ENCODE measurements at regions not wholly inside any gene's neighbourhood (a gene's known extent, or its start where the extent isn't known, plus 50 kb on each side); places are given as distances from the start of the nearest gene placed in this dataset.

DNA sequence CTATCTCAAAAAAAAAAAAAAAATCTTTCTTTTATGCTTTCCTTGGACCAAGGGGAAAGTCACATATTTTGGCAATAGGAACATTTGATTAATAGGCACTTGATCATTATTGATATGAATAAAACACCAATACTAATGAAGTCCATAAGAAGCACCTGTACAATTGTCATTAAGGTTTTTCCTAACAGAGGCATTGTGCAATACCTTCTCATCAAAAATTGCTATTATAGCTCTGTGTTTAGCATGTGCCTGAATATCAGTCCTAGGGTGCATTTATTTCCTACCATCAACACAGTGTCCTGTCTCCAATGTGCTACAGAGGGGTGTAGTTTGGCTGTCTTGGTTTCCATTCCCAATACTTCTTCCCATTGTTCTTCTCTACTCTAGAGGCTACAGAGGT is 483.8 kb upstream of the SPRED2 start:
- Histone ChIP-seq H3K9me1 (ENCODE audit: insufficient read depth, low read length) (no peaks in the 10 kb centered on the region), H3K79me1 (ENCODE audit: low read depth in 1 of 2, low read length in 2 of 2) (no peaks in the 10 kb centered on the region), H4K8ac (ENCODE audit: low read depth in 2 of 2, low read length in 2 of 2) (no peak overlapping the region), H2AFZ (replicated peaks; ENCODE audit: low read length, poor library complexity) (no peak overlapping the region), H3K56ac (ENCODE audit: extremely low read depth, insufficient read depth, low read length) (no peak overlapping the region), H3K4me3 (ENCODE audit: insufficient read depth, low read depth, low read length) (no peak overlapping the region), H3K36me3 (ENCODE audit: control insufficient read depth, insufficient read depth, low read length) (no peaks in the 10 kb centered on the region), H3K9ac (ENCODE audit: low read depth, low read length) (no peak overlapping the region), H2AK5ac (ENCODE audit: low read depth, low read length) (no peak overlapping the region), H2BK120ac (ENCODE audit: low read depth, low read length) (no peak overlapping the region), H2BK5ac (ENCODE audit: low read depth, low read length, poor library complexity, severe bottlenecking) (no peak overlapping the region), H3K23ac (ENCODE audit: low read depth, low read length) (no peak overlapping the region), H3K27me3 (ENCODE audit: control insufficient read depth, insufficient read depth, low read length) (peaks cover 6% of the 10 kb centered on the region), H4K20me1 (ENCODE audit: insufficient read depth, low read length) (no peaks in the 10 kb centered on the region), H2BK20ac (ENCODE audit: low read depth, low read length) (no peak overlapping the region), H3K27ac (ENCODE audit: insufficient read depth, low read length) (no peak overlapping the region), H2BK15ac (ENCODE audit: low read depth, low read length) (no peak overlapping the region), H3K4ac (ENCODE audit: low read depth, low read length) (no peak overlapping the region), H4K91ac (ENCODE audit: insufficient read depth, low read depth, low read length) (no peak overlapping the region), H2AK9ac (replicated peaks; ENCODE audit: low read depth, low read length, poor library complexity) (no peak overlapping the region), H3K9me3 (ENCODE audit: control insufficient read depth, insufficient read depth, low read length) (no peaks in the 10 kb centered on the region), H3K18ac (ENCODE audit: low read depth, low read length) (no peak overlapping the region), H3K4me1 (ENCODE audit: control insufficient read depth, insufficient read depth, low read length) (no peaks in the 10 kb centered on the region), H4K5ac (ENCODE audit: low read depth, low read length) (no peak overlapping the region), H3K4me2 (ENCODE audit: low read depth, low read length) (no peak overlapping the region), H3K14ac (replicated peaks; ENCODE audit: low read depth, low read length) (no peak overlapping the region)
- no TSS peak for BruUV-seq (replicated peaks)
- dilution Hi-C loops (cut with HindIII; ENCODE audit: low sequenced_read_pairs, unreplicated experiment): no loop called here
- in situ Hi-C loops (cut with MboI; ENCODE audit: low sequenced_read_pairs): no loop called here
- ChIA-PET CTCF (no interaction called here), POLR2A (ENCODE audit: unreplicated experiment) (no interaction called here)
- ATAC-seq (ENCODE audit: low read depth): no peak
- TF ChIP-seq CHD1 (IDR thresholded peaks at IDR 0.05; ENCODE audit: low read depth, low read length): no peak
- TF ChIP-seq CEBPB (IDR thresholded peaks at IDR 0.05; ENCODE audit: low read depth, low read length): peak; percentile 70
- intact Hi-C loops (cut with micrococcal nuclease): no loop called here
- no peak for DNase-seq

Measured in IMR-90 (cell line).